Posterior cingulate gyrus (tissue), 11 donors: ENCODE measurements at regions not wholly inside any gene's neighbourhood (a gene's known extent, or its start where the extent isn't known, plus 50 kb on each side); places are given as distances from the start of the nearest gene placed in this dataset.

Experiments
- DNase-seq, 10 donors: peaks; one replicate each; pipeline versions ENCODE4 v3.0.0 to v3.0.0-alpha.2; 2020 to 2021; ENCODE audit warnings: mixed read lengths in 3 of 10
- intact Hi-C: fragments of 100-400 bp; cut with DNase I; formaldehyde crosslinking; loops from one replicate; pipeline ENCODE4 v1.15.1; 2023

- intact Hi-C loops = no loop called here
- DNase-seq = peak in 1 of 10 donors; percentile 9
Observed at GRCh38 chr7:57361406-57361805, 88.6 kb upstream of the ZNF716 start.

GRCh38 chr7:57362868-57363267, 87.1 kb upstream of the ZNF716 start:
- intact Hi-C loops = no loop called here

GRCh38 chr7:57363321-57363720, 86.7 kb upstream of the ZNF716 start:
- peak in 1 of 10 donors; percentile 2 for DNase-seq
- intact Hi-C loops = no loop called here

More at GRCh38 chr7:57362868-57363267, 87.1 kb upstream of the ZNF716 start:
- peak in 1 of 10 donors; percentile 22 for DNase-seq

DNA sequence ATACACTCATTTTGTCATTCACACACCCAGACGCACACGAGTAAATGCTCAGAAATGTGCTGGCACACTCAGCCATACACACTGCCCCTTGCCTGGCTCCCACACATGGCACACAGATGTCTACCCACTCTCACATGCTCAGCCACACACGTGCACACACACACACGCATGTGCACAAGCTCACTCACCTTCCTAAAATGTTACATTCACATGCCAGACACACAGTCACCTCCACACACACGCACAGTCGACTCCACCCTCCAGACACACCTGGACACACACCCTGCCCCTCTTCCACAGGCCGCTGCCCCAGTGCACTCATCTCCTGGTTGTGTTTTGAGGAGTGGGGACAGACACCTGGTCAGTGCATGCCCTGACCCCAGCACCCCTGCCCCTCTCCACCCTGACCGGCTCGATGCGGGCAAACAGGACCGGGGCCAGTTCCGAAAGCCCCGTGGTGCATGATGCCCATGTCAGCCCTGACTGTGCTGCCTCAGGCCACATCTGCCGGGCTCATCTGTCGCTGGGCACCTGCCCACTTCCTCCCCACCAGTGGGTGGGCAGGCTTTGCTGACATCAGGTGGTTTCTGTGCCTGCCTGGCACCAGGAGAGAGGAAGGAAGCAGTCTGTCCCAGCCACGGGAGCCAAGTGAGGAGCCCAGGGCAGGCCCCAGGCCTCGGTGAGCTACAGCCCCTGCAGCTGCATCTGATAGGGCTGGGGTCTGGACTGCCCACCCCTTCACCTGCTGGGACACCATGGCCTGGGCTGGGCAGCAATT, 84.9 kb upstream of the ZNF716 start:
- intact Hi-C loops = no loop called here
- DNase-seq = peak in 1 of 10 donors; percentile 62

- peak in 1 of 10 donors; percentile 67 for DNase-seq
- intact Hi-C loops = no loop called here
Observed at GRCh38 chr7:57367171-57367570, 82.8 kb upstream of the ZNF716 start.

- intact Hi-C loops = no loop called here
- DNase-seq = peak in 1 of 10 donors; percentile 8
Observed at GRCh38 chr7:57370066-57370738, 79.8 kb upstream of the ZNF716 start.

DNA sequence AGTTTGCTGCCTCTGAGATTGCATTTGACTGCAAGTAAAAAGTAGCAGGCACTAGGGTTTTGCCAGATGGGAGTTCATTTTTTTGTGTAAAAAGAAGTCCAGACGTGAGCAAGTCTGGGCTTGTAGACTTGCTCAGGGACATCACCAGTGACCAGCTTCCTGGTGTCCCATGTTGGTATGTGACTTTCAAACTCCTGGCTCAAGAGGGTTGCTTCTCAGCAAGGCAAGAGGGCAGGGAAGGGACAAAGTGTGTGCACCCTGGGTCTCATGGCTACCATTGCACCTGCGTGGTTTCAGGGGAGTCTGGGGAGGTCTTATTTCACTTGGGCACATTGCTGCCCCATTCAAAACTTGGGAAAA, 79.3 kb upstream of the ZNF716 start:
- no peak for DNase-seq
- intact Hi-C loops = no loop called here

GRCh38 chr7:57375783-57376182, 74.2 kb upstream of the ZNF716 start:
- intact Hi-C loops = no loop called here

GRCh38 chr7:57381581-57381980, 68.4 kb upstream of the ZNF716 start:
- intact Hi-C loops = no loop called here
- DNase-seq = no peak

More at GRCh38 chr7:57375783-57376182, 74.2 kb upstream of the ZNF716 start:
- DNase-seq = no peak

DNA sequence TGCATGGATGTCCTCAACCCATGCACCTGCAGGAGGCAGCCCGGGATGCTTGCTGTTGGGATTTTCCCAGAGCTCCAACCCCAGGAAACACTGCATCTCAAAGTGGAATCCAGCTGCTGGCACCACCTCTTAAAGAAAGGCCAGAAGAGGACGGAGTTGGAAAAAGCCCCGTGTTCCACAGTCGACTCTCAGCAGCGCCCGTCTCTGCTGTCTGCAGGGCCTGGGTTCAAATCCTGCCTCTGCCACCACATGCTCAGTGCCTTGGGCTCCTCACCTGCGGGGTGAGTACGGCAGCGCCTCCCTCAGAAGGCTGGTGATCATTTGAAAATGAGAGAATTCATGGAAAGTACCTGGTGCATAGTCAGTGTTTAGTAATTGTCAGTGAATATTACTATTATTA, 65.6 kb upstream of the ZNF716 start:
- intact Hi-C loops = no loop called here
- DNase-seq = peak in 1 of 10 donors; percentile 67

- peak in 1 of 10 donors; percentile 68 for DNase-seq
- intact Hi-C loops = no loop called here
Observed at GRCh38 chr7:57385668-57386067, 64.3 kb upstream of the ZNF716 start.

DNA sequence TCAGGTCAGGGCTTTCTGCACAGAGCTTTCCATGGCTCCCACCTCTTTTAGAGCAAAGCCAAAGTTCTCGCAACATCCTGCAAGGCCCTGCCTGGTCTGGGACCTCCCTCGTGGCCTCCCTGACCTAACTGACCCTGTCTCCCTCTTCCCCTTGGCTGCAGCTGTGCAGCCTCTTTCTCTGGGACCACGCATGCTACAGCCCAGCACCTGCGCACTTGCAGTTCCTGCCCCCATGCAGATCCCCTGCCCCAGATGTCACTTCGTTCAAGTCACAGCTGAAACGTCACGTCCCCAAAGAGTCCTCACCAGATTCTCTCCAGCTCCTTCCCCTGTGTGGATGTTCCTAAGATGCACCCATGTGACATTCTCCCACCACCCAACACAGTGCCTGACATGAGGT, 61.2 kb upstream of the ZNF716 start:
- DNase-seq = no peak
- intact Hi-C loops = no loop called here

- no peak for DNase-seq
- intact Hi-C loops = no loop called here
Observed at GRCh38 chr7:57398548-57398947, 51.4 kb upstream of the ZNF716 start.

- no peak for DNase-seq
- intact Hi-C loops = no loop called here
Observed at GRCh38 chr7:57399251-57399940, 50.6 kb upstream of the ZNF716 start.

DNA sequence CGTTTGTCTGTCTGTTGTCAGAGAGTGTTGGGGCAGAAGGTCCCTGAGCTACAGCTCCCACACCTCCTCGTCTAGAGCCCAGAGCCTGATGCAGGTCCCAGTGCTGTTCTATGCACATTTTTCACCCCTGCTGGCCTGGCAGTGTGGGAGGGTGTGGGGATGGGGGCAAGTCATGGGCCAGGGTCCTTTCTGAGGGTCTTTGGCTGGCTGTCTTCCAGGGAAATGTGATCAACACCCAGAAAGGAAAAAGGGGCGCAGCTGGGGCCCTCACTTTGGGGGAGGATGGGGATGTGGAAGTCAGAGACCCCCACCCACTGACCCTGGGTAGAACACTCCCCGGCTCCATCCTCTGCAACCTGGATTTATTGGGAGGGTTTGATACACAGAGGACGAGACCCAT, 50.0 kb upstream of the ZNF716 start:
- intact Hi-C loops = no loop called here
- no peak for DNase-seq
